ENCODE measurements at regions not wholly inside any gene's neighbourhood (a gene's known extent, or its start where the extent isn't known, plus 50 kb on each side); places are given as distances from the start of the nearest gene placed in this dataset.

DNA sequence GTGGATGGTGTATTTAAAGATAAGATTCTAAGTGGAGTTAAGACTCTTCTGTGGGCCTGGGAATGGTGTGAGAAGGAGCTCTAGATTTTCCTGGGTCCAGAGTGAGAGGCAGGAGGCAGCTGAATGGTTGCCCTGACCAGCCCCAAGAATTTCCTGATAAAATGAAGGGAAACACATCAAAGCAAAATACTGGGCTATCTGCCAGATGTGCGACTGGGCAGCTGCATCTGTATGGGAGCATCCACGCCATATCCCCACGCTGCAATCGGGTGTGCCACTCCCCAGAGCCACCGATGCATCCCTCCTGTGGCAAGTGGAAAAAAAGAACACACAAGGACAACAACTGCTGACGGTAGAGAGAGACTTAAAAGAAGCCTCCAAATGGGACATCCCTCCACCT, 84.3 kb upstream of the COX10 start:
- DNase-seq (ENCODE audit: low read depth): no peak
- TF ChIP-seq CTCF (IDR thresholded peaks at IDR 0.05; ENCODE audit: insufficient read depth, low read depth, low read length, missing control alignments): no peak

DNA sequence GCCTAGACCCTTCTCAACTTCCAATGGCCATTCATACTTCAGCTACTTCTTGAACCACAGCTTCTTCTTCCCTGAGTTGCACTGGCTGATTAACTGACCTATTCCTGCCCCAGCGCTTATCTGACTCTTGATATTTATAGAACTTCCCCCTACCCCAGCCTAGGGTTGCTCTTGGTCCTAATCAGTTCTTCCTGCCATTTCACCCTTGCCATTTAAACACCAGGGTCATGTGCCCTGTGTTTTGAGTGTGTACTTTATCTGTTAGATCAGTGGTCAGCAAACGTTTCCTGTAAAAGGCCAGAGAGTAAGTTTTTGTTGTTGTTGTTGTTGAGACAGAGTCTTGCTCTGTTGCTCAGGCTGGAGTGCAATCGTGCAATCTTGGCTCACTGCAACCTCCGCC, 82.4 kb upstream of the COX10 start:
- H3K4me3 ChIP-seq (ENCODE audit: low read length): no peak overlapping the region
- no peak for DNase-seq (ENCODE audit: low read depth)
- no peak for TF ChIP-seq CTCF (IDR thresholded peaks at IDR 0.05; ENCODE audit: insufficient read depth, low read depth, low read length, missing control alignments)

More for the DNA sequence above, 84.3 kb upstream of the COX10 start:
- H3K4me3 ChIP-seq (ENCODE audit: low read length): no peak overlapping the region

DNA sequence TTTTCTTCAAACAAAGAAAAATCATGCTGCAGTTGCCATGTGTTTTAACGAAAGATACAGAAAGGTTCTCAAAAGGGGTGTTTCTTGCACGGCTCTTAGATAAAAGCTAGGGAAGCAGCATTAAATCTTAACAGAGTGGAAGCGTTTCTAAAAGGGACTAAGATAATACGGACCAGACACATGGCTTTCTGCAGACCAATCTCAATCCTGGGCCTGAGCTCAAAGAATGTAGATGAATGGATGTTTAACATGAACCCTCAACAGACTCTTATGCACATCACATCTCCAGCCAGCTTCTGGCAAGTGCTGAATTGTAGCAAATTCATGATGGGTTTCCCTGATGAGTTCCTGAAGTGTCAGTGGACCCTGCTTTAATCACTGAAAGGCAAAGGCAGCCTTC, 80.2 kb upstream of the COX10 start:
- no peak for TF ChIP-seq CTCF (IDR thresholded peaks at IDR 0.05; ENCODE audit: insufficient read depth, low read depth, low read length, missing control alignments)
- DNase-seq (ENCODE audit: low read depth): no peak

DNA sequence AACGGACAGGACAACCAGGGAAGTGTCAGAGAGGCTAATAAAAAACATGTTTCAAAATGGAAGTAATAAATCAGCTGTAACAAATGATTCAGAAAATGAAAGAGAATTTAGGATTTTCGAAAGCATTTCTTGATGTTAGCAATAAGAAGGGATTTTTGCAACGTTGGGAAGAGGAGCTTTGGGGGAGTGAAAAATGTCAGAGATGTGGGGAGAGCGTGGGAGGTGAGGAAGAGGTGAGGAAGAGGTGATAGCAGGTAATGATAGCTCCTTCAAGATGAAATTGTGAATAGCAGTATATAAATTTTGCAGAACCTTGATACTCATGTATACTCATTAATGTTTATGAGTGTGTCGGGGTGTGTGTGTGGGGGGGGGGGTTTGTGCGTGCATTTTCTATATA, 76.2 kb upstream of the COX10 start:
- H3K4me3 ChIP-seq (ENCODE audit: low read length): no peak overlapping the region
- DNase-seq (ENCODE audit: low read depth): no peak
- TF ChIP-seq CTCF (IDR thresholded peaks at IDR 0.05; ENCODE audit: insufficient read depth, low read depth, low read length, missing control alignments): no peak

More for the DNA sequence above, 80.2 kb upstream of the COX10 start:
- H3K4me3 ChIP-seq (ENCODE audit: low read length): no peak overlapping the region

DNA sequence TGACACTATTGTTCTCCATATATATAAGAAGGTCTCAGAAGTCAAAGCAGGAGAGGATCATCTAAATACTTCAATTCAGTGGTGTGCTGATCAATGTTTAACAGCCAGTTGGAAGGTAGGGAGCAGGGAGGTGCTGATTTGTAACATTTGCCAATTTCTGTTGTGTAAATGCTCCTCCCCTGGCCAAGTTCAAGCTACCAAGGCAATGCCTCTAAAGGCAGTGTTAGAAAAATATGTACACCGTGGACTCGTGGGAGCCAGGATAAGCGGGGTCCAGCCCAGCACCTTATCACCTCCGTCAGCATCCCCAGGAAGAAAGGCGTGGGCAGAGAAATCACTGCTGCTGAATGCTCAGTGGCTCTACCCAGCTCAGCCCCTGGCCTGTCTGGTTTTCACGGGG, 75.3 kb upstream of the COX10 start:
- no peak for TF ChIP-seq CTCF (IDR thresholded peaks at IDR 0.05; ENCODE audit: insufficient read depth, low read depth, low read length, missing control alignments)
- no peak overlapping the region for H3K4me3 ChIP-seq (ENCODE audit: low read length)
- no peak for DNase-seq (ENCODE audit: low read depth)

- DNase-seq (ENCODE audit: low read depth): no peak
- no peak overlapping the region for H3K4me3 ChIP-seq (ENCODE audit: low read length)
- TF ChIP-seq CTCF (IDR thresholded peaks at IDR 0.05; ENCODE audit: insufficient read depth, low read depth, low read length, missing control alignments): no peak
Measured at GRCh38 chr17:13995856-13996271, 73.4 kb upstream of the COX10 start.

GRCh38 chr17:13996276-13996675, 73.0 kb upstream of the COX10 start:
- no peak overlapping the region for H3K4me3 ChIP-seq (ENCODE audit: low read length)
- DNase-seq (ENCODE audit: low read depth): no peak
- TF ChIP-seq CTCF (IDR thresholded peaks at IDR 0.05; ENCODE audit: insufficient read depth, low read depth, low read length, missing control alignments): no peak

Measured in epithelial cell of esophagus (primary cell).